GM21423 (cell line): ENCODE measurements at regions not wholly inside any gene's neighbourhood (a gene's known extent, or its start where the extent isn't known, plus 50 kb on each side); places are given as distances from the start of the nearest gene placed in this dataset.
"Not testable (repeated sequence)": the region's sequence is repeated elsewhere in the genome, so short reads cannot be mapped to it uniquely, and the experiment has no call there.

Experiments
- ATAC-seq: cut with Tn5 transposase; IDR thresholded peaks from one replicate; pipeline ENCODE4 v1.9.1; 2021; ENCODE audit warnings: mild to moderate bottlenecking, moderate library complexity; ENCODE audit not compliant: unreplicated experiment

GRCh38 chr12:18840997-18841396 is 103.1 kb downstream of the CAPZA3 start:
- ATAC-seq = not testable (repeated sequence)

DNA sequence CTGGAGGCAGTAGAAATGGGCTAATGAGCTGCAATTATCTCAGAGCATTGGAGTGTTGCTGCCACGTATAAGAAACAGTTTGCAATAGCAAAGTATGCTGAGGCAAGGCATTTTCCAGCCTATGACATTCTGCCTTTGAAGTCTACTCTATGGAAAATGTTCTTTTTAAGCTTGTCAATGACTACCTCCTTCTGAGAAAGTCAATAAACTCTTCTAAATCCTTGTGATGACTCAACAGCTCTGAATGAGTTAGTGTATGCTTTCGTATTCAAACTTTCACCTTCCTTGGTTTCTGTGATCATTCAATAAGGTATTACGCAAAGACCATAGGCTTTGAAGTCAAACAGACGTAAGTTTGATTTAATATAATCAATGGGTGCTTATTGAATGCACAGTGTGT is 111.2 kb downstream of the CAPZA3 start:
- ATAC-seq = no peak

DNA sequence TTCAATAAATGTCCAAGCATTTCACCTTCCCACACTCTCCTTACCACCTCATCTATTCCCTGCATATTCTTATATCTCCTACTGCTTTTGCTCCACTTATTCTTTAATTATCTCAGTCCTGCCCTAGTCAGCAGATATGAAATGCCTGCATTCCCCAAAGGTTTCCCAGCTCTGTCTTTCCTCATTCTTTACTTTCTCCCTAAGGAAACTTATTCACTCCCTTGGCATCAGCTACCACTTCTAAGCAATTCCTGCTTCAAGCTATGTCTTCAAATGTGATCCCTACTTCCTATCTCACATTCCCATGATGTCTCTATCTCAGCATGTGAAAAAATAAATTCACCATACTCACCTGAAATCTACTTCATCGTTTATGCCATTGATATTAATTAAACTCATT is 111.8 kb downstream of the CAPZA3 start:
- no peak for ATAC-seq

DNA sequence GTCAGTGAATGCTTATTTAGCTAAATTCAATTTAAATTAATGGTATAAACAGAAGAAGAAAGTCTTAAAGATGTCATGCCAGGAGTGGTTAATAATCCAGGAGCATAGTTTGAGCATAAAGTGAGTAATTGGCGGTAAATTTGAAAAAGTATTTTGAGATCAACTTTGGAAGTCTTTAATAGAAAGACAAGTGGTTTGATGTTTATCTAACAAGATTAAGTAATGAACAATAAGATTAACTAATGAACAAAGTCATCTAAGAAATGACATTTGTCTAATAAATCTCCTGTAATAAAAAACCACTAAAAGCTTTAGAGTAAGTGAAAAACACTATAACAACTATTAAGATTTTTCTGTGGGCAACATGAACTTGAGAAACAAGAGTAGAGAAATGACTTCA is 112.8 kb downstream of the CAPZA3 start:
- ATAC-seq = no peak

DNA sequence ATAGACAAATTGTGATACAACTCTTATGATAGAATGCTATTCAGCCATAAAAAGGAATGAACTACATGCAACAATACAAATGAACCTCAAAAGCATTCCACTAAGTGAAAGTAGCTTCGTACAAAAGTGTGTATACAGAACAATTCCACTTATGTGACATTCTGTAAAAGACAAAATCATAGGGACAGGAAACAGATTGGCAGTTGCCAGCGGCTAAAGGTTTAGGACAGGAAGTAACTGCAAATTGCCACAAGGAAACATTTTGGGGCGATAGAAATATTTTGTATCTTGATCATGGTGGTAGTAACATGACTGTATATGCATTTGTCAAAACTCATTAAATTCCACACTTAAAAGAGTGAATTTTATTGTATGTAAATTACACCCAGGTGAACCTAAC is 113.4 kb downstream of the CAPZA3 start:
- no peak for ATAC-seq

DNA sequence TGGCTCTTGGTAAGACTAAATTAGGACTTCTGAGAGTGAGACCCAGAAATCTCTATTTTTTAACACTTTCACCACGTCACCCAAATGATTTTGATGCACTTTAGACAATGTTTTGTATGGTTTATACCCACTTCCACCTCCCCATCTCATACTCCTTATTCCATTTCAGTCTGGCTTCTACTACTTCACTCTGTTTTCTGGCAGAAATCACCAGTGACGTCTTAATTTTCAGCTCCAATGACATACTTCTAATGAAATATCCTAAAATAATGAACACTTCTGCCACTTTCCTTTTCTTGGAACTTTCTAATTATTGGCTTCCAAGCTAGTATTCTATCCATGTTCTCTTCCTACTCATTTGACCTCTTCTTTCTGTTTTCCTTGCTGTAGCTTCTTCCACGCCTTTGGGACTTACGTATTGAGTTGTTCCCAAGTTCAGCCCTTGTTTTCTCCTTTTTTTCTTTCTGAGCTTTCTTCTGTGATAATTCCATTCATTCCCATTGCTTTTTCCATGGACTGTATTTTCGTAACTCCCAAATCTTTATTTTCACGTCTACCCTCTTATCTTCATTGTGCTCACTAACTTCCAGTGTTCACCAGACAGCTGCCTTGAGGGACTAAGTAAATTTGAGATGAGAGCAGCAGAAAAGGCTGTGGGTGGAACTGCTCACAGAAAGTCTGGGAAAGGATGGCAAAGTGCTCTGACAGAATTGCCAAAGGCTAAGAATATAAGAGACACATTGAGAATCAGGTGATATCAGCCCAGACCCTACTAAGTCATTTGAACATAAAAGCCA is 115.8 kb downstream of the CAPZA3 start:
- ATAC-seq = no peak

GRCh38 chr12:18857656-18858055 is 119.7 kb downstream of the CAPZA3 start:
- no peak for ATAC-seq

GRCh38 chr12:18859400-18859799 is 121.5 kb downstream of the CAPZA3 start:
- ATAC-seq = no peak

- ATAC-seq = no peak
These were observed 123.5 kb downstream of the CAPZA3 start for GRCh38 chr12:18861287-18861858.

GRCh38 chr12:18863769-18864500 is 126.0 kb downstream of the CAPZA3 start:
- ATAC-seq = no peak

GRCh38 chr12:18864900-18865561 is 127.1 kb downstream of the CAPZA3 start:
- no peak for ATAC-seq

GRCh38 chr12:18868717-18869116 is 130.8 kb downstream of the CAPZA3 start:
- no peak for ATAC-seq

DNA sequence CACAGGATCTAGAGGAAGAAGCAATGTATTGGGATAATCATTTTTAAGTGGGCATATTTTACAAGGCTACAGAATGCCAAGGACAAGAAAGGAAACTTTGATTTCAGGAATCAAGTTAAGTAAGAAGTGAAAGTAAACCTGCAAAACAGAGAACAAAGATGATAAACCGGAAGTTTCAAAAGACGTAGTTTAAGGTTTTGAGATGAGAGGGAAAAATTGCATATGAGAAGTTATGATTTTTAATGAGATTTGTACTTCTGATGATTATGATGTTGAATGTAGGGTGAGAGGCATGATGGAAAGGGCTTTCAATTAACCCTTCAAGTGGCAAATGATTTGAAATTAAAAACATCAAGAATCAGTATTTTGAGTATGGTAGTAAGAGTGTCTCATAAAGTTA is 134.9 kb downstream of the CAPZA3 start:
- no peak for ATAC-seq

- no peak for ATAC-seq
These were observed 140.8 kb downstream of the CAPZA3 start for GRCh38 chr12:18878676-18879180.

DNA sequence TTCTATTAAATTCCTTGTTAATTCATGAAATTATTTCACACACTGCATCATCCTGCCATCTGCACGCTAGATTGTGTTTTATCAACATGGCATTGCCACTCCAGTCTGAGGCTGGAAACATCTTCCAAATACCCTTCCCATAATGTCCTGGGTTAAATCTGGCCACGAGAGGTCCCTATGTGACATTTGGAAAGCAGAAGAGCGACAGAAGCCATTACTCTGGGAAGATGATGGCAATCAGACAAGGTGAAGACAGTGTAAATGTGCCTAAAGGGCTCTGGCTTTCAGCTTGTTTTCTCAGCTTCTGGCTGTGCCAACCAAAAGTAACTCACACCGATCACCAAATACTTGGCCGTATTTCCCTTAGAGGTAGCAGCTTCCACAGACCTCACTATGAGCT is 144.8 kb downstream of the CAPZA3 start:
- ATAC-seq = no peak

GRCh38 chr12:18886962-18887361 is 149.0 kb downstream of the CAPZA3 start:
- no peak for ATAC-seq

- no peak for ATAC-seq
These were observed 149.4 kb downstream of the CAPZA3 start for GRCh38 chr12:18887368-18887767.

- no peak for ATAC-seq
These were observed 150.1 kb downstream of the CAPZA3 start for GRCh38 chr12:18888047-18888446.

DNA sequence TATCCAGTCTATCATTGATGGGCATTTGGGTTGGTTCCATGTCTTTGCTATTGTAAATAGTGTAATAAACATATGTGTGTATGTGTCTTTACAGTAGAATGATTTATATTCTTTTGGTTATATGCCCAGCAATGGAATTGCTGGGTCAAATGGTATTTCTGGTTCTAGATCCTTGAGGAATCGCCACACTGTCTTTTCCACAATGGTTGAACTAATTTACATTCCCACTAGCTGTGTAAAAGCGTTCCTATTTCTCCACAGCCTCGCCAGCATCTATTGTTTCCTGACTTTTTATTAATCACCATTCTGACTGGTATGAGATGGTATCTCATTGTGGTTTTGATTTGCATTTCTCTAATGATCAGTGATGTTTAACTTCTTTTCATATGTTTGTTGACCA is 152.7 kb downstream of the CAPZA3 start:
- ATAC-seq = not testable (repeated sequence)

DNA sequence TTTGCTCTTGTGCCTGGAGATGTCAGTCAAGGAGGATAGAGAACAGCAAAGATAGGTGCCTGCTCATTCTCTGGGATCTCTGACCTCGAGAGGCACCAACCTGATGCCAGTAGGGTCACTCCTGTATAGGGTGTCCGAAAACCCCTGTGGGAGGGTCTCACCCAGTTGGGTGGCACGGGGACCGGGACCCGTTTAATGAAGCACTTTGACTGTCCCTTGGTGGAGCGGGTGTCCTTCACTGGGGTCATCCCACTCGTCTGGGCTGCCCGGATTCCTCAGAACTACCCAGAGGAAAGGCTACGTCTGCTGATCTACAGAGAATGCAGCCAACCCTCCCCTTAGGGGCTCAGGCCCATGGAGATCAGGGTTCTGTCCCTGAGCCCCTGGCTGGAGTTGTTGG is 157.6 kb downstream of the CAPZA3 start:
- no peak for ATAC-seq

GRCh38 chr12:18895946-18896345 is 158.0 kb downstream of the CAPZA3 start:
- ATAC-seq = no peak
